ENCODE measurements at regions not wholly inside any gene's neighbourhood (a gene's known extent, or its start where the extent isn't known, plus 50 kb on each side); places are given as distances from the start of the nearest gene placed in this dataset.
"Not testable (repeated sequence)": the region's sequence is repeated elsewhere in the genome, so short reads cannot be mapped to it uniquely, and the experiment has no call there.

DNA sequence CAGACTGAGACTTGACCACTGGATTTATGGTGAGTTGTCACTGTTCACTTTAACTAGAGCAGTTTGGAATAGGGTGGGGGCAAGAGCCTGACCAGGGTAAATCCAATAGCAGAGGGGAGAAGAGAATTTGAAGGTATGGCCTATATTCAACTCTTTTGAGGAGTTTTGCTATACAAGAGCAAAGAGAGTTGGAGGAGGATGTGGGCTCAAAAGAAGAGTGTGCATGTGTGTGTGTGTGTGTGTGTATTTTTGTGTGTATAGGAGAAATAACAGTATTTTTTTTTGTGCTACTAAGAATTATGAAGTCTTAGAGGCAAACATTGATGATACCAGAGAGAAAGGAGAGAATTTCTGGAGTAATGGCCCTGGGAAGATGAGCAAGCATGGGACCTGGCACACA lies 164.8 kb upstream of the JUN start:
- no peak for DNase-seq (ENCODE audit: extremely low spot score in 2 of 2)
- no peaks in the 10 kb centered on the region for H3K27me3 ChIP-seq
- no peak overlapping the region for H3K4me3 ChIP-seq
- H3K9me3 ChIP-seq: no peaks in the 10 kb centered on the region
- H3K27ac ChIP-seq: no peak overlapping the region
- peaks cover 5% of the 10 kb centered on the region for H3K4me1 ChIP-seq
- no peaks in the 10 kb centered on the region for H3K36me3 ChIP-seq
- TF ChIP-seq, protein P1, sequence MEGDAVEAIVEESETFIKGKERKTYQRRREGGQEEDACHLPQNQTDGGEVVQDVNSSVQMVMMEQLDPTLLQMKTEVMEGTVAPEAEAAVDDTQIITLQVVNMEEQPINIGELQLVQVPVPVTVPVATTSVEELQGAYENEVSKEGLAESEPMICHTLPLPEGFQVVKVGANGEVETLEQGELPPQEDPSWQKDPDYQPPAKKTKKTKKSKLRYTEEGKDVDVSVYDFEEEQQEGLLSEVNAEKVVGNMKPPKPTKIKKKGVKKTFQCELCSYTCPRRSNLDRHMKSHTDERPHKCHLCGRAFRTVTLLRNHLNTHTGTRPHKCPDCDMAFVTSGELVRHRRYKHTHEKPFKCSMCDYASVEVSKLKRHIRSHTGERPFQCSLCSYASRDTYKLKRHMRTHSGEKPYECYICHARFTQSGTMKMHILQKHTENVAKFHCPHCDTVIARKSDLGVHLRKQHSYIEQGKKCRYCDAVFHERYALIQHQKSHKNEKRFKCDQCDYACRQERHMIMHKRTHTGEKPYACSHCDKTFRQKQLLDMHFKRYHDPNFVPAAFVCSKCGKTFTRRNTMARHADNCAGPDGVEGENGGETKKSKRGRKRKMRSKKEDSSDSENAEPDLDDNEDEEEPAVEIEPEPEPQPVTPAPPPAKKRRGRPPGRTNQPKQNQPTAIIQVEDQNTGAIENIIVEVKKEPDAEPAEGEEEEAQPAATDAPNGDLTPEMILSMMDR (IDR thresholded peaks at IDR 0.05): no peak
- TF ChIP-seq POLR2A (IDR thresholded peaks at IDR 0.05): no peak
- no peak for TF ChIP-seq POLR2AphosphoS5 (IDR thresholded peaks at IDR 0.05; ENCODE audit: insufficient read depth in 1 of 2, low read depth in 1 of 2)
- intact Hi-C loops (cut with DNase I): no loop called here

DNA sequence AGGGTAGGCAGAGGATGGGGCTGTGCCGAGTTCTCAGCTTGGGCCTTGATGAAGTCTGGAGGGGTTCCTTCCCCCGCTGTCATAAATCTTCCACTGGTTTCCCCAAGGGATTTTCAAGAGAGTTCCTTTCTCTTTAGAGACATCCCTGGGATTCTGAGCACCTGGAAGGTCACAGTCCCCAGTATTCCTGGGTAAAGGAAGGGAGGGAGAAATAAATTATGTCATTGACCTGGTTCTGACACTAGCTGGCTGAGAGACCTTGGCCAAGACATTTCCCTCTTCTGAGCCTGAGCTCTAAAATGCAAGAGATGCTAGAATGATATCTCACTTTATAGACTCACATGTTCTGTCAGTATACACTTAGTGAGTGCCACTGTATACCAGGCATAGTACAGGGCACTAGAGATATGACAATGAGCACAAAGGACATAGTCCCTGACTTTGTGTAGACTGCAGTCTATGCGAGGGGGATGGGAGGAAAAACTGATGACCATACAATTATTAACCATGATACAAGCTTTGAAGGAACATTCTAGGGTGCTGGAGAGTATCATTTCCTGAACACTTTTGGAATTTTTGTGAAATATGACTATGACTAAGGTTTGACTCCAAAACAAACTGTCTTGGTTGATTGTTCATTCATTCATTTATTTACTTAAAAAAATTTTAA lies 165.8 kb upstream of the JUN start:
- H3K9me3 ChIP-seq: no peaks in the 10 kb centered on the region
- H3K4me3 ChIP-seq: no peak overlapping the region
- no peaks in the 10 kb centered on the region for H3K36me3 ChIP-seq
- no peak overlapping the region for H3K27ac ChIP-seq
- H3K4me1 ChIP-seq: no peaks in the 10 kb centered on the region
- intact Hi-C loops (cut with DNase I): no loop called here
- no peak for DNase-seq (ENCODE audit: extremely low spot score in 2 of 2)
- H3K27me3 ChIP-seq: no peaks in the 10 kb centered on the region
- TF ChIP-seq, protein P1 (IDR thresholded peaks at IDR 0.05): no peak
- TF ChIP-seq POLR2AphosphoS5 (IDR thresholded peaks at IDR 0.05; ENCODE audit: insufficient read depth in 1 of 2, low read depth in 1 of 2) (no peak), POLR2A (IDR thresholded peaks at IDR 0.05) (no peak)

DNA sequence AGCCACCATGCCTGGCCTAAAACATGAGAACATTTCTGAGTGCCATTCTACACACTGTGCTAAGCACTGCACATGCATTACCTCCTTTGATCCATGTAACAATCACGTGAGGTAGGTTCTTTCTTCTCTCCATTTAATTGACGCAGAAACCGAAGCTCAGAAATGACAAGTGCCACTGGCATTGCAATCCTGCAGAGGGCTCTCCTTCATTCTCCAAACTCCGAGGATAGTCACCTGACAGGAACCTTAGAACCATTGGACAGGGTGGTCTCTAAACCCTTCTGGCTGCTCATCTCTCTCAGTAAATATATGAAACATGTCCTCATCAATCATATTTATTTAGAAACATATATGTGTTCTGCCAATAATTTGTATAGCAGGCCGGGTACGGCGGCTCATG lies 167.1 kb upstream of the JUN start:
- Histone ChIP-seq H3K27ac (no peak overlapping the region), H3K27me3 (no peaks in the 10 kb centered on the region), H3K9me3 (no peaks in the 10 kb centered on the region), H3K4me1 (no peaks in the 10 kb centered on the region), H3K36me3 (no peaks in the 10 kb centered on the region), H3K4me3 (no peak overlapping the region)
- TF ChIP-seq POLR2A (IDR thresholded peaks at IDR 0.05): no peak
- TF ChIP-seq, protein P1 (IDR thresholded peaks at IDR 0.05): no peak
- no peak for TF ChIP-seq POLR2AphosphoS5 (IDR thresholded peaks at IDR 0.05; ENCODE audit: insufficient read depth in 1 of 2, low read depth in 1 of 2)
- no peak for DNase-seq (ENCODE audit: extremely low spot score in 2 of 2)
- intact Hi-C loops (cut with DNase I): no loop called here

DNA sequence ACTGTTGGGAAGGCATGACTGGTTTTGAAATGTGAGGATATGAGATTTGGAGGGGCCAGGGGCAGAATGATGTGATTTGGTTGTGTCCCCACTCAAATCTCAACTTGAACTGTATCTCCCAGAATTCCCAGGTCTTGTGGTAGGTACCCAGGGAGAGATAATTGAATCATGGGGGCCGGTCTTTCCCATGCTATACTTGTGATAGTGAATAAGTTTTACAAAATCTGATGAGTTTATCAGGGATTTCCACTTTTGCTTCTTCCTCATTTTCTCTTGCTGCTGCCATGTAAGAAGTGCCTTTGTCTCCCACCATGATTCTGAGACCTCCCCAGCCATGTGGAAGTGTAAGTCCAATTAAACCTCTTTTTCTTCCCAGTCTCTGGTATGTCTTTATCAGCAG lies 170.1 kb upstream of the JUN start:
- DNase-seq (ENCODE audit: extremely low spot score in 2 of 2); H3K27me3 ChIP-seq; intact Hi-C loops (cut with DNase I); H3K4me3 ChIP-seq; H3K9me3 ChIP-seq; H3K36me3 ChIP-seq; H3K27ac ChIP-seq; H3K4me1 ChIP-seq: not testable (repeated sequence)

DNA sequence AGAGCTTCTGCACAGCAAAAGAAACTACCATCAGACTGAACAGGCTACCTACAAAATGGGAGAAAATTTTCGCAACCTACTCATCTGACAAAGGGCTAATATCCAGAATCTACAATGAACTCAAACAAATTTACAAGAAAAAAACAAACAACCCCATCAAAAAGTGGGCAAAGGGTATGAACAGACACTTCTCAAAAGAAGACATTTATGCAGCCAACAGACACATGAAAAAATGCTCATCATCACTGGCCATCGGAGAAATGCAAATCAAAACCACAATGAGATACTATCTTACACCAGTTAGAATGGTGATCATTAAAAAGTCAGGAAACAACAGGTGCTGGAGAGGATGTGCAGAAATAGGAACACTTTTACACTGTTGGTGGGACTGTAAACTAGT lies 179.4 kb upstream of the JUN start:
- intact Hi-C loops (cut with DNase I); H3K4me1 ChIP-seq; DNase-seq (ENCODE audit: extremely low spot score in 2 of 2); H3K27me3 ChIP-seq; H3K9me3 ChIP-seq; H3K4me3 ChIP-seq; H3K36me3 ChIP-seq; H3K27ac ChIP-seq: not testable (repeated sequence)

DNA sequence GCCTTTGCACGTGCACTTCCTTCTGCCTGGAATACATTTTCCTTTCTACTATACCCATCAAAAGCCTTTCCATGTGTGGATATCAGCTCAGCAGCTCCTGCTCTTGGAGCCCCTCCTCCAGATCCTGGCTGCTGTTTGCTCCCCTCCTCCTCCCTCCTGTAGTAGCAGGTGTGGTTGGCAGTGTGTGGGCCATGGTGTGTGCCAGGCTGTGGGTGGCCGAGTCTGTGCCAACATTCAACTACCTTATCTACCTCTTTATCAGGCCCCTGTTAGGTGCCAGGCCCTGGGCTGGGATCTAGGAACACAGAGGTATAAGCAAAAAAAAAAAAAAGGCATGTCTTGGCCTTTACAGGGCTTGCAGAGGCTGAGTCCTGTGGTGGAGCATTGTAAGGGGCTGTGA lies 180.6 kb upstream of the JUN start:
- H3K4me1 ChIP-seq: peaks cover 18% of the 10 kb centered on the region
- no peak for TF ChIP-seq POLR2A (IDR thresholded peaks at IDR 0.05)
- TF ChIP-seq POLR2AphosphoS5 (IDR thresholded peaks at IDR 0.05; ENCODE audit: insufficient read depth in 1 of 2, low read depth in 1 of 2): no peak
- TF ChIP-seq, protein P1 (IDR thresholded peaks at IDR 0.05): no peak
- intact Hi-C loops (cut with DNase I): no loop called here
- H3K27ac ChIP-seq: no peak overlapping the region
- H3K27me3 ChIP-seq: no peaks in the 10 kb centered on the region
- H3K9me3 ChIP-seq: no peaks in the 10 kb centered on the region
- H3K4me3 ChIP-seq: no peak overlapping the region
- DNase-seq (ENCODE audit: extremely low spot score in 2 of 2): no peak
- no peaks in the 10 kb centered on the region for H3K36me3 ChIP-seq
